ENCODE measurements at regions not wholly inside any gene's neighbourhood (a gene's known extent, or its start where the extent isn't known, plus 50 kb on each side); places are given as distances from the start of the nearest gene placed in this dataset.

- TF ChIP-seq EP300 (IDR thresholded peaks at IDR 0.05; ENCODE audit: borderline replicate concordance in 1 of 2, low read depth in 1 of 2, low read length in 1 of 2) (no peak), TCF12 (IDR thresholded peaks at IDR 0.05) (no peak), FOSL2 (IDR thresholded peaks at IDR 0.05; ENCODE audit: borderline replicate concordance, low read depth) (no peak)
Measured at GRCh38 chr6:93964321-93964720, 545.0 kb upstream of the EPHA7 start (continued).

- ChIA-PET POLR2A (no interaction called here), CTCF (no interaction called here)
- H3K4me3 ChIP-seq (ENCODE audit: low read depth in 2 of 2, low read length in 1 of 2), result no peak overlapping the region
- no CpG with 5 or more reads among the region's 1 CpG for whole genome bisulfite sequencing (ENCODE audit: low lambda C conversion rate)
- no peaks in the 10 kb centered on the region for H3K9me3 ChIP-seq
- H3K4me1 ChIP-seq (ENCODE audit: control insufficient read depth in 1 of 2, insufficient read depth in 2 of 2, low read depth in 1 of 2, low read length in 1 of 2), result no peaks in the 10 kb centered on the region
- no peaks in the 10 kb centered on the region for H3K79me2 ChIP-seq (ENCODE audit: insufficient read depth)
- no peak for TF ChIP-seq PBX3 (IDR thresholded peaks at IDR 0.05)
- no peak for TF ChIP-seq RXRA (IDR thresholded peaks at IDR 0.05; ENCODE audit: borderline replicate concordance, low read depth)
- no peak for TF ChIP-seq USF2 (IDR thresholded peaks at IDR 0.05; ENCODE audit: borderline replicate concordance, low read depth, low read length)
- no peak for TF ChIP-seq POLR2AphosphoS5 (IDR thresholded peaks at IDR 0.05; ENCODE audit: low read depth, low read length)
- no peak for TF ChIP-seq MXI1 (IDR thresholded peaks at IDR 0.05; ENCODE audit: low read depth, low read length)
- no peak for TF ChIP-seq ELF1 (IDR thresholded peaks at IDR 0.05)
- TF ChIP-seq REST (IDR thresholded peaks at IDR 0.05; ENCODE audit: low read depth, low read length), result no peak
- TF ChIP-seq ZBTB33 (IDR thresholded peaks at IDR 0.05; ENCODE audit: borderline replicate concordance, low read depth), result no peak
- no peak for TF ChIP-seq RFX5 (IDR thresholded peaks at IDR 0.05; ENCODE audit: low read length)
- no peak for TF ChIP-seq NRF1 (IDR thresholded peaks at IDR 0.05; ENCODE audit: low read depth, low read length)
- TF ChIP-seq GATA2 (CRISPR knock-in tag; IDR thresholded peaks at IDR 0.05), result no peak
- no peak for TF ChIP-seq USF1 (IDR thresholded peaks at IDR 0.05; ENCODE audit: borderline replicate concordance, low read depth)
- no peak for TF ChIP-seq SMC3 (IDR thresholded peaks at IDR 0.05; ENCODE audit: low read depth, low read length)
- H3K27me3 ChIP-seq (ENCODE audit: insufficient read depth), result no peaks in the 10 kb centered on the region
- no peak overlapping the region for H3K4me2 ChIP-seq
- H3K9me2 ChIP-seq, result no peaks in the 10 kb centered on the region
- H3K27ac ChIP-seq (ENCODE audit: low read depth in 2 of 2, low read length in 1 of 2), result no peak overlapping the region
- no peaks in the 10 kb centered on the region for H3K36me3 ChIP-seq (replicated peaks in 1 of 2; ENCODE audit: control insufficient read depth in 1 of 2, insufficient read depth in 2 of 2, low read length in 1 of 2)
- H3F3A ChIP-seq (replicated peaks; ENCODE audit: insufficient read depth), result no peaks in the 10 kb centered on the region
- no peak overlapping the region for H2AFZ ChIP-seq (ENCODE audit: low read depth)
- H4K20me1 ChIP-seq (ENCODE audit: insufficient read depth), result no peaks in the 10 kb centered on the region
- no peak for DNase-seq
- H3K9ac ChIP-seq, result no peak overlapping the region
Measured at GRCh38 chr6:93962566-93962965, 543.2 kb upstream of the EPHA7 start.

Data from SK-N-SH (cell line).